NCI-H2196 (cell line): ENCODE measurements at regions not wholly inside any gene's neighbourhood (a gene's known extent, or its start where the extent isn't known, plus 50 kb on each side); places are given as distances from the start of the nearest gene placed in this dataset.
"Not testable (repeated sequence)": the region's sequence is repeated elsewhere in the genome, so short reads cannot be mapped to it uniquely, and the experiment has no call there.

Source experiments
- DNase-seq: peaks from one replicate; lab custom pipeline; 2025; ENCODE audit not compliant: unreplicated experiment; lab: John Stamatoyannopoulos, UW

DNA sequence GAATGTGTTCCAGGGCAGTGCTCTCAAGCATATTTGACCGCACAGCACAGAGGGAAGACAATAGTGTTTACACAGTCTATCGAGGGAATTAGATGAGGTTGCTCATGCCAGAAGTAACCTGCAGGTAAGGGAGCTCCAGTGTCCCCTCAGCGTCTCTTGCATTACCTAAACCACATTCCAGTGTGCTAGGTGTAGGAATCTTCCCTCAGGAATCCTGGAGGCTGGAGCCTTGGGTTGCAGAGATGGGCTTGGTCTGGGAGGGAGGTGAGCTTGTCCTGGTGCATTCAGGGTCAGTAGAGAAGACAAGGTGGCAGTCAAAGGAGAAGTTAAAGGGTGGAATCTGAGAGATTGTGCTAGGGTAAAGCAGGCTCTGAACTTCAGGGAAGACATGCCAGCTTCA is 56.3 kb downstream of the SOX14 start:
- DNase-seq, result no peak

GRCh38 chr3:137835096-137835495 is 71.0 kb downstream of the SOX14 start:
- DNase-seq, result no peak

DNA sequence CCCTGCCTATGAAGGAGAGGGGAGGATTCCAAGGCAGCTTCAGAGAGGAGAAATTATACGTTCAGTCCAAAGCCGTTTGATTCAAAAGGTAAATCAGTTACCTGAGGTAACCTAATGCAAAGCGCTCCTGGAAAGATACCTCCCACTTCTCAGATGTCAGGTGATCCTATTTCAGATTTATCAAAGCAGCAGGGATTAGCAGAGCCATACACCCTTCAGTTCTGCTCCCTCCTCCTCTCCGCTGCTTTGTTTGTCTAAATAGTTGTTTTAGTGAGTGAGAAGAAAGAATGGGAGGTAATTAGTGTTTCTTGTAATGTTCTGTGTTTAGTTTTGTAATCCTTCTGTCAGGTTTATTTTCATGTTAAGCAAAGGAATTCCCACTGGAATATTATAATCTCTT is 81.1 kb downstream of the SOX14 start:
- no peak for DNase-seq

DNA sequence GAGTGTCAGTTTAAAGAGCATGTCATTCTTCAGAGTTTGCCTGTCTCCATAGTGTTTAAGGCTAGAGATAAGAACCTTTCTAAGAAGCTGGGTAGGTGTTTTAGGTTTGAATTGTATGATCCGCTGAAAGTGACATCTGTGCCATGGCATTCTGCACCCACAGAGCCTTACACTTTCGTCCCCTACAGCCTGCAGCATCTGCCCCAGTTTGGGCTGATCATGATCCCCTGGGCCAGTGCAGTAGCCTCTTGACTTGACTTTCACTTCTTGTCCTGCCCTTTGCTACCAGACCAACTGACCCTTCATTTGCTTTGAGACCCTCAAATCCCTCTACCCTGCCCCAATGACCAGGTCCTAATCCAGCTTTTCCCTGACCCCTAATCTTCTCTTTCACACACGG is 81.6 kb downstream of the SOX14 start:
- no peak for DNase-seq

DNA sequence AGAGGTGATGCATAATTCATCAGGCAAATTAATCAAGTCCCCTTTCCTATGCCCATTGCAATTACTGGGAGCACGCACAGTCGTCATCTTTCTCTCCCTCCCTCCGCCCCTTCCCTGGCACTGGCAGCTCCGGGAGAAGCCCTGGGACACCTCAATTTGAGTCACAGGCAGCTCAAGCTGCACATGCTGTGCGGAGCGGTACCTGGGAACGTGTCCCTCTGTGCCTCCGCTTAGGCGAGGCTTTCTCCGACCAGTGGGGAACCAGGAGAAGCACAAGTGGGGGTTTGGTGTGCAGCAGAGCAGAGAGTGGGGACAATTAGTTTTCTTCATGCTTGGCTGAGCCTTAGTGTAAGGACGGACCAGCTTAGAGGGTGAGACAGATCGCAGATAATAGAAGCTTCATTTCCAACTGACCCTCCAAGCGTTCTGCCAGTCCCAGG is 88.3 kb downstream of the SOX14 start:
- DNase-seq, result no peak

GRCh38 chr3:137854533-137855261 is 90.6 kb downstream of the SOX14 start:
- DNase-seq, result no peak

GRCh38 chr3:137866001-137866400 is 101.9 kb downstream of the SOX14 start:
- no peak for DNase-seq

GRCh38 chr3:137866933-137867332 is 102.8 kb downstream of the SOX14 start:
- no peak for DNase-seq

DNA sequence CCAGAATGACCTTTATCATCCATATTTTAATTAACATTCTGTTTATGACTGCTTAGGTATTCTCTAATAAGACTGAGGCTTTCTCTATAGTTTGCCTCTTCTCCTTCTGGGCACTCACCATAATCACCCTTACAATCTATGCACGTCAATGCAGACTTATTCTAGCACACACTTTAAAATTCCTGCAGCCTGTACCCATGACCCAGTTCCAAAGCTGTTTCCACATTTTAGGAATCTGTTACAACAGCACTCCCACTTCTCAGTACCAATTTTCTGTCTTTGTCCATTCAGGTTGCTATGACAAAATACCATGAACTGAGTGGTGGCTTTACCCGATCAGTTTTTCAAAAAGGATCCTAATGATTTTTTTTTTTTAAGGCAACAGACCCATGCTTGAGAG is 103.5 kb downstream of the SOX14 start:
- DNase-seq, result no peak

- no peak for DNase-seq
Observed at GRCh38 chr3:137869022-137869421, 104.9 kb downstream of the SOX14 start.

- DNase-seq, result not testable (repeated sequence)
Observed at GRCh38 chr3:137872589-137872988, 108.5 kb downstream of the SOX14 start.

DNA sequence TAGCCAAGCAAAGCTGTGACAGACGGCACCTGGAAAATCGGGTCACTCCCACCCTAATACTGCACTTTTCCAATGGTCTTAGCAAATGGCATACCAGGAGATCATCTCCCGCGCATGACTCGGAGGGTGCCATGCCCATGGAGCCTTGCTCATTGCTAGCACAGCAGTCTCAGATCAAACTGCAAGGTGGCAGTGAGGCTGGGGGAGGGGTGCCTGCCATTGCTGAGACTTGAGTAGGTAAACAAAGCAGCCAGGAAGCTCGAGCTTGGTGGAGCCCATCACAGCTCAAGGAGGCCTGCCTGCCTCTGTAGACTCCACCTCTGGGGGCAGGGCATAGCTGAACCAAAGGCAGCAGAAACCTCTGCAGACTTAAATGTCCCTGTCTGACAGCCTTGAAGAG is 113.1 kb upstream of the CLDN18 start:
- DNase-seq, result not testable (repeated sequence)

GRCh38 chr3:137906985-137907649 is 102.8 kb upstream of the CLDN18 start:
- DNase-seq, result no peak

- DNase-seq, result no peak
Observed at GRCh38 chr3:137924628-137925027, 85.3 kb upstream of the CLDN18 start.

DNA sequence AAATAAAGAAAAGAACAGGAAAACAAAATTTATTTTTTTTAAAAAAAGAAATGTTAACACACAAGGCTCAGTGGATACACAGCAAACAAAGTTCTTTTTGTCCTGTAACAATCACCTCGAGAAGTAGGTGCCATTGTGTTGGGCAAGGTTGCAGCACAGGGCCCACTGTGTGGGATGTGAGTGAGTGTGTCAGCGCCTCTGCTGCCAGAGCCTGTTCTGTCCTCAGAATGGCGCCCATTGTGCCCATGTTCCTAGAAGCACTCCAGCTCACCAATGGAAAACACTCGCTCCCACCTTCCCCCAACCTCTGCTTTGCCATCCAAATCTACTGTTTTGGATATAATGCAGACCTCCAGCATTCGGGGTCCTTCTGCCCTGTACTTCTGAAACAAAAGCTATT is 84.9 kb upstream of the CLDN18 start:
- DNase-seq, result no peak

GRCh38 chr3:137926991-137927390 is 83.0 kb upstream of the CLDN18 start:
- DNase-seq, result no peak

DNA sequence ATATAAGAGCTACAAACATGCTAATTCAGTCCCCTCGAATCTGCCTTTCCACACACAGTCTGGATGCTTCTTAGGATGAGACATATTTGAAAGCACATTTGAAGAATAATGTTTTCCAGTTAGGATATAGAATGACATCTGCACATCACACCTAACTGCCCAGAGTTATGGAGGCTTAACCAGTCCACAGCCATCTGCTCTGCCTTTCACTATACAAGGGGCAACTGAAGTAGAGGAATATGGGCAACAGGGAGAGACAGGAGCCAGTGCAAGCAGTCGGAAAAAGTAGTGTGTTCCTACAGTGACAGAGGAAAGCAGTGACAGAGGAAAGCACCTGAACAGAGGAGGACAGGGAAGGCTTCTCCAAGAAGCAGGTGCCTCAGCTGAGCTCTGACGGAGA is 79.0 kb upstream of the CLDN18 start:
- DNase-seq, result no peak

DNA sequence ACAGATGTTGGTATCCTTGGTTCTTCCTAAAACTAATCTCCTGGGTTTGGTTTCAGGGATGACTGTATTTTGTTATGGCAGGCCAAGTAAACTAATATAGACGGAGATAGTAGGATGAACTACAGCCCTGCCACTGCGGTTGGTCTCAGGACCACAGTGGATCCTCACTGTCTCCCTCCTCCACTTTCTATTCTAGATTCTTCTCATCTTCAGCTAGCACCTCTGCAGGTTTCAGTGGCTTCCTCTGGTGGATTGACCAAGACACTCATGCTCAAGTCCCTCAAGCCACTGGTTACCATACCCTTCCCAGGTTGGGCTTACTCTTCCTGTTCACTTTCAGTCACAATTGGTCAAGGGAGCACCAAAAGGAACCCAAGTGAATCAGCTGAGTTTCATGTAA is 71.1 kb upstream of the CLDN18 start:
- DNase-seq, result no peak

- no peak for DNase-seq
Observed at GRCh38 chr3:137944593-137944992, 65.4 kb upstream of the CLDN18 start.

- peak; percentile 87 for DNase-seq
Observed at GRCh38 chr3:137946356-137946973, 63.5 kb upstream of the CLDN18 start.

DNA sequence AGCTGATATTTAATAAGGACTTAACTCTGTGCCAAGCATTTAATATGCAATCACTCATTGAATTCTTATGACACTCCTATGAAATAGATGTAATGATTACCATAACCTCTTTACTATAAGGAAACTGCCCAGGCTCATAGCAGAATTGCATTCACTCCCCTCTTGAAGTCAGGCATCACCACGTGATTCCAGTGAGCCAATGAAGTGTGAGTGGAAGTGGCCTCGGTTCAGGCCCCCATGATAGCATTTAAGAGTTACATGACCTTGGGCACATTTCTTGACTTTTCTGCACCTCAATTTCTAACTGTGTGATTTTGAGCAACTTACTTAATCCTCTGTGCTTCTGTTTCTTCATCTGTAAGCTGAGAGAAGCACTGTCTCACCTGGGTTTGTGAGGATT is 62.8 kb upstream of the CLDN18 start:
- no peak for DNase-seq

DNA sequence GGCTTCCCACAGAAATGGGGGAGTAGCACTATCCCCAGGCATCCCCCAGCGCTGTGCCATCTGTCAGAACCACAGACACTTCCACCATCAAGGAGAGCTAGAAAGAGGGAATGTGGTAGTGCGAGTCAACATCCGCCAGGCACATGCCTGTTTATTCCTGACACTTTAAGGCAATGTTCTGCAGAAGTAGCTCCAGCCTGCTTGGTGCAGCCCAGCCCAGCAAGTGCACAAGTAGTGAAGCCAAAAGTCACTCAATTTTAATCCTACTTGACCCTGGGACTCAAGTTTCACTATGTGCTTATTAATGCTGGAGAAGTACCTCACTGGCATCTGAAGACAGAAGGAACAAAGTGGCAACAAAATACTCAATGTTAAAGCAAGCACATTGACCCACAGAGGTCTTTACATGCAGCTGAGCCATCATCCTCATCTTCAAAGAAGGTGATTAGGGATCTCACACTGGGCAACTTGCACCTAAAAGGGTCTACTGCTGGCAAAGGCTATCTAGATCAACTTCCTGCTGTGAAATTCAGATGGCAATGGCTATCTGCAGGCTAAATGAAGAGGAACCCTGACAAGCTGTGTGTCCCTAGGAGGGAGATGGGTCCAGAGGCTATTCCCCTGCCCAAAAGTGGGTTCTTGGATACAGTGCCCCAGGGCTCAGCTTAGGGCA is 61.4 kb upstream of the CLDN18 start:
- no peak for DNase-seq
